ENCODE measurements at regions not wholly inside any gene's neighbourhood (a gene's known extent, or its start where the extent isn't known, plus 50 kb on each side); places are given as distances from the start of the nearest gene placed in this dataset.

DNA sequence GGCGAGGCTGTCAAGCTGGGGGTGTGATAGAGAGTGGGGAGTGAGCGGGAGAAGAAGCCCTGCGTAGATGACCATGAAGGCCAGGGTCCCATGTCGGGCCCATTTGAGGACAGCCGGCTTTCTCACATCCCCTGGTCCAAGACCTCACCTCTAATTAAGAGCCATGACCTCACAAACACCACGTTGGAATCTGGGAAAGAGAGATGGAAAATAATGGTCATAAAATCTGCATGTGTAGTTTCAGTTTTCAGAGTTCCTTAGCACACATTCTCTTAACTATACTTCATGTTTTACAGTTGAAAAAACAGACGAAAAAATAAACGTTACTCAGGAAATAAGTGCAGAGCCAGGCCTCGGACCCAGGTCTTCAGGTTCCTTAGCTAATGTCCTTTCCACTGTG lies 244.8 kb upstream of the SIX2 start:
- H3K4me3 ChIP-seq (ENCODE audit: low read depth, low read length), result no peak overlapping the region
- DNase-seq (ENCODE audit: low read depth), result no peak
- TF ChIP-seq, protein P1, sequence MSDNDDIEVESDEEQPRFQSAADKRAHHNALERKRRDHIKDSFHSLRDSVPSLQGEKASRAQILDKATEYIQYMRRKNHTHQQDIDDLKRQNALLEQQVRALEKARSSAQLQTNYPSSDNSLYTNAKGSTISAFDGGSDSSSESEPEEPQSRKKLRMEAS (IDR thresholded peaks at IDR 0.05; ENCODE audit: low read depth, low read length), result no peak
- TF ChIP-seq CTCF (IDR thresholded peaks at IDR 0.05; ENCODE audit: low read depth, low read length), result no peak
- no peak for TF ChIP-seq POLR2A (IDR thresholded peaks at IDR 0.05; ENCODE audit: extremely low read depth, insufficient read length)
- no peak for TF ChIP-seq MYC (IDR thresholded peaks at IDR 0.05; ENCODE audit: low read depth, low read length)

DNA sequence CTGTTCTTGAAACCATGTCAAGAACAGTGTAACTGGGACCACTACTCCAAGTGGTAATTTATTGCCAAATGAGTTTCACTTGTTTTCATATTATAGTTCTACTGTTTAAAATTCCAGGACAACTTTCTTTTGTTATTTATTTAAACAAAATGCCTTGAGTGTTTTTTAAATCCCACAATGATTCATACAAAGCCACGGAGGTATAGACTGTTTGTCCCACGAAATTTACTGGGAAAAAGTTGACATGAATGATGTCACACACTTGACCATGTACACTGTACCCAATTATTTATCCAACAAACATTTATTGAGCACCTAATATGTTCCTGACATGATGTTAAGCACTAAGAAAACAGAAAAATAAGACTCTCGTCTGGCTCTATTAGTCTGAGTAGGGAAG lies 243.9 kb upstream of the SIX2 start:
- no peak for DNase-seq (ENCODE audit: low read depth)
- no peak for TF ChIP-seq MYC (IDR thresholded peaks at IDR 0.05; ENCODE audit: low read depth, low read length)
- no peak overlapping the region for H3K4me3 ChIP-seq (ENCODE audit: low read depth, low read length)

- H3K4me3 ChIP-seq (ENCODE audit: low read depth, low read length), result no peak overlapping the region
- TF ChIP-seq, protein P1 (IDR thresholded peaks at IDR 0.05; ENCODE audit: low read depth, low read length), result no peak
- TF ChIP-seq CTCF (IDR thresholded peaks at IDR 0.05; ENCODE audit: low read depth, low read length) (no peak), POLR2A (IDR thresholded peaks at IDR 0.05; ENCODE audit: extremely low read depth, insufficient read length) (no peak), MYC (IDR thresholded peaks at IDR 0.05; ENCODE audit: low read depth, low read length) (no peak)
- no peak for DNase-seq (ENCODE audit: low read depth)
Observed at GRCh38 chr2:45250176-45250575, 240.9 kb upstream of the SIX2 start.

- DNase-seq (ENCODE audit: low read depth), result no peak
- no peak overlapping the region for H3K4me3 ChIP-seq (ENCODE audit: low read depth, low read length)
- no peak for TF ChIP-seq CTCF (IDR thresholded peaks at IDR 0.05; ENCODE audit: low read depth, low read length)
- no peak for TF ChIP-seq MYC (IDR thresholded peaks at IDR 0.05; ENCODE audit: low read depth, low read length)
- TF ChIP-seq POLR2A (IDR thresholded peaks at IDR 0.05; ENCODE audit: extremely low read depth, insufficient read length), result no peak
- TF ChIP-seq, protein P1 (IDR thresholded peaks at IDR 0.05; ENCODE audit: low read depth, low read length), result no peak
Observed at GRCh38 chr2:45248214-45248613, 239.0 kb upstream of the SIX2 start.

- no peak overlapping the region for H3K4me3 ChIP-seq (ENCODE audit: low read depth, low read length)
- TF ChIP-seq MYC (IDR thresholded peaks at IDR 0.05; ENCODE audit: low read depth, low read length) (no peak), POLR2A (IDR thresholded peaks at IDR 0.05; ENCODE audit: extremely low read depth, insufficient read length) (no peak), CTCF (IDR thresholded peaks at IDR 0.05; ENCODE audit: low read depth, low read length) (no peak)
- TF ChIP-seq, protein P1 (IDR thresholded peaks at IDR 0.05; ENCODE audit: low read depth, low read length), result no peak
- no peak for DNase-seq (ENCODE audit: low read depth)
Observed at GRCh38 chr2:45244928-45245327, 235.7 kb upstream of the SIX2 start.

DNA sequence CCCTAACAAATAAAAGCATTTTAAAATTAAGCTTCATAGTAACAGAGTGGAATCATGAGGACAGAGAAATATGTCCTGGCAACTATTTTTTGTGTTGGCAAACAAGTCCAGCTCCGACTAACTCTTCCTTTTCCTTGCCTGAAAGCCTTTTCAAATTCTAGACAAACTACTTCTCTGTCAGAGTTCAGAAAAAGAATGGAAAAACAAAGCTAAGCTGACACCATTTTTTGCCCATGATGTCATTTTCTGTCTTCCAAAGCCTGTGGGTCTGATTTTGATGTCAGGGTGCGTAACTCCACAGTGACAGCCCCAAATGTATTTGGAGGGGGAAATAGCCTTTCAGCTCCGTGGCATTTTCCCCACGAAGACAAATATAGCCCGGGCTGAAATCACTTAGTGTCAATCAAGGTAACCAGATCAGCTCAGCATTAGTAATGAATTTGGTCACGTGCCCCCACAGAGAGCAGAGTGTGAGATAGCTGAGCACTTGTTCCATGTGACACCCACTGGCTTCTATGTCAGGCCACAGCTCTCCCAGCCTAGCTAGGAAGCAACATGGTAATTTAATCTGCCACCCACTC lies 233.0 kb upstream of the SIX2 start:
- TF ChIP-seq MYC (IDR thresholded peaks at IDR 0.05; ENCODE audit: low read depth, low read length) (no peak), POLR2A (IDR thresholded peaks at IDR 0.05; ENCODE audit: extremely low read depth, insufficient read length) (no peak), CTCF (IDR thresholded peaks at IDR 0.05; ENCODE audit: low read depth, low read length) (no peak)
- TF ChIP-seq, protein P1 (IDR thresholded peaks at IDR 0.05; ENCODE audit: low read depth, low read length), result no peak
- no peak for DNase-seq (ENCODE audit: low read depth)

More for the DNA sequence above, 233.0 kb upstream of the SIX2 start:
- H3K4me3 ChIP-seq (ENCODE audit: low read depth, low read length), result no peak overlapping the region

Measured in NB4 (cell line).